Adrenal gland (tissue), 5 donors: ENCODE measurements at regions not wholly inside any gene's neighbourhood (a gene's known extent, or its start where the extent isn't known, plus 50 kb on each side); places are given as distances from the start of the nearest gene placed in this dataset.

Experiments used
- CTCF ChIP-seq, 6 experiments: fragments of 450-650 bp in 4 of 6; fragments of 200-600 bp in 2 of 6; sonication (generic) in 1 of 6; IDR thresholded peaks; 1 replicate in 5 of 6; 2 replicates in 1 of 6; pipeline versions ENCODE4 v1.5.1 to v1.8.0; 2016 to 2021; ENCODE audit warnings: antibody characterized with exemption in 6 of 6, mild to moderate bottlenecking in 2 of 6, moderate library complexity in 1 of 6
- POLR2A ChIP-seq, 2 donors: fragments of 450-650 bp; IDR thresholded peaks; one replicate each; pipeline ENCODE4 v1.6.1; 2017; ENCODE audit warnings: antibody characterized with exemption in 2 of 2, mild to moderate bottlenecking in 2 of 2, moderate library complexity in 1 of 2
- donor health status: DM: no; HTN: no; CAD: no.

GRCh38 chr4:138010639-138011038 lies 231.5 kb downstream of the SLC7A11 start:
- TF ChIP-seq POLR2A (IDR thresholded peaks at IDR 0.05) (no peak), CTCF (IDR thresholded peaks at IDR 0.05) (no peak)
